NCI-H2171 (cell line): ENCODE measurements at regions not wholly inside any gene's neighbourhood (a gene's known extent, or its start where the extent isn't known, plus 50 kb on each side); places are given as distances from the start of the nearest gene placed in this dataset.
A peak's percentile ranks its signal among the peaks of the same experiment; 100 is the strongest.
"Not testable (repeated sequence)": the region's sequence is repeated elsewhere in the genome, so short reads cannot be mapped to it uniquely, and the experiment has no call there.

Source experiments
- DNase-seq: peaks from one replicate; lab custom pipeline; 2025; lab: John Stamatoyannopoulos, UW

DNA sequence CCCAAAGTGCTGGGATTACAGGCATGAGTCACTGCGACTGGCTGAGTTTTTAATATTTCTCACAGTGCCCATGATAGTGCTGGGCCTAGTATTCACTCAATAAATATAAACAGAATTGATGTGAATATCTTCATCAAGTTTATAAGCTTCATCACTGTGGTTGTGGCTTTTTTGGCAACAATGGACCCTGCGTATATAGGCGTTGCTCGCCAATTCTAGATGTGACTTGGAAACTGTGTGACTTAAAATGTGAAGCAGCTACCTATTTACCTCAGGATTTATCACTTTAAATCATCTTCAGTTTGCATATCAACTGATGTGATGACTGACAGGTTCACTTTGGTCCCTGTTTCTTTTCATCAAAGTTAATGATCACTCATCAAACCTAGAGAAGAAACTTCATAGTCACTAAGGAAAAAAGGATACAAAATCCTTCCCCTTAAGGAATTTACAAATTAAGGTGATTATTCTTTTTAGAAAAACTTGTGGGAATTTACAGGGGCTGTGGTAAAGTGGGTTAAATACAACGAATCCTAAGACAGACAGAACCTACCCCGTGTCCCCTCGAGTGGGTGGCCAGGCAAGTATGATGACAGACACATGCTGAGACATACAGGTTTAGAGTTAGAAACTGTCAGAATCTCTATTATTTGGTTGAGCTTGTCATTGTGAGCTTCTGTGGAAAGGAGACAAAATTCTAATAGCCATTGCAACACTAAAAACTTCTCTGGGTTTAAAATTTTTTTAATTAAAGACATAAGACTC lies 101.3 kb downstream of the AKAP11 start:
- no peak for DNase-seq

DNA sequence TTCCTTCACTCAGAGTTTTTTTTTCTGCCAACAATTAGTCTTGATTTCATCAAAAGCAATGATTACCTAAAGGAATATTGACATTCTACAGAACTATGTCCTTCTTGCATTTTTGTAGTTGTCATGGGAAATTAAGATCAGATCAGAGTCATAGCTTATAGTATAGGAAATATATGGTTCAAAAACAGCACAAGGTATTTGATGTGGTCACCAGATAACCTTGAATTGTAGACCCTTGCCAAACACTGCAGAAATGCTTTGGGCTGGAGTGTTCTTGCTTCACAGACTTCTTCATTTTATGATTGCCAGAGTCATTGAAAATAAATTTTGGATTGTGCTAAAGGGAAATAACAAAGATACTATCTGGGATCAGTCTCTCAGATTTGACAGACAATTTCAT lies 103.7 kb downstream of the AKAP11 start:
- DNase-seq = no peak

DNA sequence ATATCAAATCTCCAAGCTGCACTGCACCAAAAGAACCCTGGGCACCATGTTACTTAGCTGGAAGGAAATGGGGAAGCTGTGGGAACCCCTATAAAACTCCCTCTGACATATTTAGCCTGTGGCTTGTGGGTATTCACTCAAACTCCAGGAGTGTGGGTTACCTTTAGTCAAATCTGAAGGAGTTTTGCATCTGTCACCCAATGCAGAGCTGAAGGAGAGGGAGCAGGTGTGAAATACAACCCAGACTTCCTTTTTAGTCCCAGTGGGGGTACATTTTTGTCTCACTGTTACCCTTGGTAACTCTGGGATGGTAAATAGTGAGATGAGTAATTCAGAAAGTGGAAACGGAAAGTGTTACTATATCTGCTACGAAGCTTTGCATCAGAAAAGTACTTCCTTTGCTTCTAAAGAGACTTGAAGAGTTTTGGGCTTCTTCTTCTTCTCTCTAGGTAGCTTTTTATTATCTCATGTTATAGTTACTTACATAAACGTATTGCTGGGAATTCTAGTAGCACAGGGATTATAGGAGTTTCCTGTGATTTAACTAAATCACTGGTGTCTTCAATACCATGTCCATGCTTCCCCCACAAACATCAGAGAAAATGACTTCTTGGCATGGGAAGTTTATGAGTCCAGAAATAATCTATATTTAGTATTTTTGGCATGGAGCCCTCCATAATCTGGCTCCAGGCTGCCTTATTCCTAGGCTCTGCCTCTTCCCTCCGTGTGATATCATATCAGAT lies 105.9 kb downstream of the AKAP11 start:
- peak; percentile 53 for DNase-seq

DNA sequence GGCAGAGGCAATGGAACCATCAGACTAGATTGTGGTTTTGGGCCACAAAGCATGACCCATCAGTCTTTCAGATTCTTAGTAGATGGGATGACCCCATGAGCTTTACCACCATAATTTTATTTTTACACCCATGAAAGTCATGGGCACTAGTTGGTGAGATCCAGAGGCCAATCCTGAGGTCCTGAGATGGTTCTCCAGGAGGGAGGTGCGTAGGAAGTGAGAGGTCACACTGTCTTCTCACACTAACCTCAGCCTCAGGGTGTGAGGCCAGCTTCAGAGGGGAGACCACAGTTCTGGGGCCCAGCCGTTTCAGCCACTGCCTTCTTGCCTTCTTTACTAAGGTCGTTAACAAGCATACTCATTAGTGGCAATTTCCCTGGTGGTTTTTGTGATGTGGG lies 106.4 kb downstream of the AKAP11 start:
- DNase-seq = no peak

DNA sequence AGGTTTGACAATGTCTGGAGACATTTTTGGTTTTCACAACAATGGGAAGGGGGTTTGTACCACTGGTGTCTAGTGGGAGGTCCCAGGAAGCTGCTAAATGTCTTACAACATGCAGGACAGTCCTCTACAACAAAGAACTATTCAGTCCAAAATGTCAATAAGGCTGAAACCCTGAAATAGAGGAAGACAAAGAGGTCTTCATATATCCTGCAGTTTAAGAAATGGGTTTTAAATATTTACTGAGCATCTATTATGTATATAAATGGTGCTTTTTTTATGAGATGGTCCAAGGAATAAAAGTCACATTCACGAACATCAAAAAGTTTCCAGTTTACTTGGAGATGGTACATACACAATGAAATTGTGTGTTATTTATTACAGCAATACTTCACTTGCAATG lies 107.3 kb downstream of the AKAP11 start:
- DNase-seq = no peak

DNA sequence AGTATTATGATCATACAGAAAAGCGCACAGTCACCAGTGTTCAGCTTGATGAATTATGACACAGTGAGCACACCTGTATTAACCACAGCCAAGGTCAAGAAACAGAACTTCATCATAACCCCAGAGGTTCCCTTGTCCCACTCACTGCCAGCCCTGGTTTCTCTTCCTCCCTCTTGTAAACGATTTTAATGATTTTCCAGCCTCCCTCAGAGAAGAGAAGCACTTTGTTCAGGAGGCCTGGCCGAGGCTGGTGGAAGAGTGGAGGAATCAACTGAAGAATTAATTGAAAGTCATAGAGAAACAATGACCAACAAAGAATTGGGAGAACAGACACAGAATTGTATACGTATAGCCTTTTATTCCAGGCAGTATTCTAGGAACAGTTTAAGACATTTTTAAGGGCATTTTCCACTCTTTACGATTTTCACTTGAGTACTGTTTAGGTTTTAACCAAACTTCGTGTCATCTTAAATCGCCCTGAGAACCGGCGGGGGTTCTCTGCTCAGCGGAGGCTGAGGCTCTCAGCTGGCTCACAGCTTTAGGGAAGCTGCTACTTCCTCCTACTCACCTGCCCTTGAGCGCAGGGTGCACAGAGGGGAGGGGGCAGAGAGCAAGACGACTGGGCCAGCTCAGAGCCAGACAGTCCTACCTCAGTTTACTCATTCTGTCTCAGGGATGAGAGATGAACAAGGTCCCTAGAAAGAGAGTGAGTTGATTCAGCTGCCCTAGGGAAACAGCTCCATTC lies 108.6 kb downstream of the AKAP11 start:
- no peak for DNase-seq

DNA sequence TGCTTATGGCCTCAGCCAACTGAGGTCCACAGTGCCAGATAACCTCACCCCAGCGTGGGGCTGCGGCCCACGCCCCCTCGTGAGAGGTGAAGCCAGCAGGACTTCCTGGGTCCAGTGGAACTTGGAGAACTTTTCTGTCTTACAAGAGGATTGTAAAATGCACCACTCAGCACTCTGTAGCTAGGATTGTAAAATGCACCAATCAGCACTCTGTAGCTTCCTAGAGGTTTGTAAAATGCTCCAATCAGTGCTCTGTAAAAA lies 109.1 kb downstream of the AKAP11 start:
- DNase-seq = no peak

DNA sequence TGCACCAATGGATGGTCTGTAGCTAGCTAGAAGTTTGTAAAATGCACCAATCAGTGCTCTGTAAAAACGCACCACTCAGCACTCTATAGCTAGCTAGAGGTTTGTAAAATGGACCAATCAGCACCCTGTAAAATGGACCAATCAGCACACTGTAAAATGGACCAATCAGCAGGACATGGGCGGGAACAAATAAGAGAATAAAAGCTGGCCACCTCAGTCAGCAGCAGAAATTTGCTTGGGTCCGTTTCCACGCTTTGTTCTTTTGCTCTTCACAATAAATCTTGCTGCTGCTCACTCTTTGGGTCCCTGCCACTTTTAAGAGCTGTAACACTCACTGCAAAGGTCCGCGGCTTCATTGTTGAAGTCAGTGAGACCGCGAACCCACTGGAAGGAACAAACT lies 109.5 kb downstream of the AKAP11 start:
- not testable (repeated sequence) for DNase-seq

DNA sequence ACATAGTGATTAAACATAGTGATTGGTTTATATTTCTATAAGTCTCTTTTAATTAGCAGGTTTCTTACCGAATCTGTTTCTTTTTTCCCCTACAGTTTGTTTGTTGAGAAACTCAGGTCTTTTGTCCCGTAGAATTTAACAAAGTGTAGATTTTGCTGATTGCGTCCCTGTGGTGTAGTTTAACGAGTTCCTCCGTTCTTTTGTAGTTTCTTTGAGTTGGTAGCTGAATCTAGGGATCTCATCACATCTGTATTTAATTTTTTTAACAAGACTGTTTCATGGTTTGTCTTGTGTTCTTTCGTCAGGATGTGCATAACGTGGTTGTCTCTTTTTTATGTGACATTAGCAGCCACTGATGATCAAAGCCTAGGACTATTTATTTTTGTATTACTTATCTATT lies 111.1 kb downstream of the AKAP11 start:
- DNase-seq = no peak

DNA sequence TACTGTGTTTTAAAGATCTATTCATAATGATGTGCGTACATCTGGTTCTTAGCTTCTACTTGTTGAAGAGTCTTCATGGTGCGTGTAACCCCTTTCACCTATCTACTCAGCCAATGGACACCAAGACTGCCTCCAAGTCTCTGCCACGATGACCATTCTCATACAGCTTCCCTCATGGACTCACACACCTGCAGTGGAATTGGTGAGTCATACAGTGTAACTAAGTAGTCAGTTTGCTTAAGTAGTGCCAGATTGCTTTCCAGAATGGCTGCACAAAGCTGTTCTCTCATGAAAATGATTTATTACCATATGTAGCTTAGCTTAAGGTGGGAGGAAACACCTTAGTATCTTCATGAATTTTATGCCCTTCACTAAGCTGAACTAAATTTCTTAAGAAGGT lies 112.3 kb downstream of the AKAP11 start:
- DNase-seq = no peak

DNA sequence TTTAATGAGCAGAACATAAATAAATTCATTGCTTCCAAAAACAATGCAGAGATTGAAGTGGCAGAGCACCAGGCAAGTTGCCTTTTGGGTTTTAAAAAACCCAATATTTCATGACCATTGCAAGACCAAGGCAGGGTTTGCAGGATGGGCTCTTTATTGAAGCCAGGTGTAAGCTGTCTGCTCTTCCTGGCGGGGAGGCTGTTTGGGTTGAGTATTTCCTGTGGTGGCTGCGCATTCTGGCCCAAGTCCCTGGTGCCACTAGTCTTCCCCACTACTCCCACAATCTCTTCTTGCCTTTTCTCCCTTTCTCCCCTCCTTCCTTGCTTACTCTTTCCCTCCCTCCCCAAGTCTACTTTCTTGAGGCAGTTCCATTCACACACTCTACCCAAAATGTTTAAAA lies 116.4 kb downstream of the AKAP11 start:
- no peak for DNase-seq

DNA sequence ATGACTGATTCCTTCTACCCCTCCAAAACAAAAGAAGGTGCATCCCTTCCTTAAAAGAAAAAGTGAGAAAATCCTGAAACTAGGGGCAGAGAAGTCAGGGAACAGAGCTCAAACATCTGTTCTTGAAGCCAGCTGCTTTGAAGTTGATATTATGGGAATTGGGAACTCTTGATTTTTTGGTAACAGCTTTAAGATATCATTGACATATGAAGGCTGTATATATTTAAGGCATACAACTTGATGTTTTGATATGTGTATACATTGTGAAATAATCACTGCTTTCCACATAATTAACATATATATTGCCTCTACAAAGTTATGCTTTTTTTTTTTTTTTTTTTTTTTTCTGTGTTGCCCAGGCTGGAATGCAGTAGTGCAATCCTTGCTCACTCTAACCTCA lies 117.1 kb downstream of the AKAP11 start:
- no peak for DNase-seq

DNA sequence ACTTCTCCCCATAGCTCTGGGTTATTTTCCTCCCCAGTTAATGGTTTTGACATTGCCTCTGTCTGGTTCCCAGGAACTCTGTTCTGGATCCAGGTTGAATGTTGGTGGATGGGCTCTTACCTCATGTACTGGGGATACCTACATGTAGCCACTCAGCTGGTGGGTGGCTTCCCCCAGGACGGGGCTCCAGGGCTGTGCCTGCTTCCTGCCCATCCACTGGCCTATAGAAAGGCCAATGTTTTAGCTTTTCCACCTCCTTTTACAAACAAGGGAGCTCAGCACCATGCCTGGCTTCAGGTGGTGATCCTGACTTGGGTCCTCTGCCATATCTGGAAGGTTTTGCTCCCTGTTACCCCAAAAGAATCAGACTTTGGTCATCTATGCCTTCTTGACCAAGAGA lies 120.2 kb downstream of the AKAP11 start:
- DNase-seq = no peak

DNA sequence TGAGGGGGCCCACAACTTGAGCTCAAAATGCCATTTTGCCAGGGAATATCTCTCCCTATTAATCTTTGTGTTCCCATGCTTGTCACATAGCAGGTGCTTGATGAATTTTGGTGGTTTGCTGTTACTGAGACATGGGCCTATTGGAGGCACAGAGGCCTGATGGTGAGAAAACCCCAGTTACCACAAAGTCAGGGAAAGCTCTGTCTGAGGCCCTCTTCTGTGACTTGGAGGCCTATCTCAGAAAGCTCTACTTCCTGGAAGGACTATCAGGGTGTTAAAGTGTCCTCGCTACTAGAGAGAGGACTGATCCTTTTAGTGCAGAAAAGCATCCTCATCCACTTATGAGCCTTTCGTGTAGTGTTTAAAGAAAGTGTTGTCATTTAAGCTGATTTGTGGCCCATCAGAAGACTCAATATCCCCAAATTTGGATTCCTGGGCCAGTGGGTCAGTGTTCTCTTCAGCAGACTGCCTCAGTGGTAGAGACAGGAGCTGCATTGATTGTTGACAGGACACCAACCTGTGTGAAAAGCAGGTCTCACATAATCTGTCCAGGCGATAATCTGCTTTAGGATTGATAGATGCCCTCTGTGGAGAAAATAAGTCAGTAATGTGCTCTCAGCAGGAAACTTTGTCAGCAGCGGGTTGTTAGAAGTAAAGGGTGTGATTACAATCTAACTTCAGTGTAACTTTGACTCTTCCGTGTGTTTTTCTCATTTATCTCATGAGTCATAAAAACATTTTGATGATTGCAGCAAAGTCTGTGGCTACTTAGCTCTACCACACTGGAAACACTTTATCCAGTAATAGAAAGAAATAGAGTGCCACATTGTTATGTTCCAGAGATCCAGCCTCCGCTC lies 121.0 kb downstream of the AKAP11 start:
- DNase-seq = no peak

DNA sequence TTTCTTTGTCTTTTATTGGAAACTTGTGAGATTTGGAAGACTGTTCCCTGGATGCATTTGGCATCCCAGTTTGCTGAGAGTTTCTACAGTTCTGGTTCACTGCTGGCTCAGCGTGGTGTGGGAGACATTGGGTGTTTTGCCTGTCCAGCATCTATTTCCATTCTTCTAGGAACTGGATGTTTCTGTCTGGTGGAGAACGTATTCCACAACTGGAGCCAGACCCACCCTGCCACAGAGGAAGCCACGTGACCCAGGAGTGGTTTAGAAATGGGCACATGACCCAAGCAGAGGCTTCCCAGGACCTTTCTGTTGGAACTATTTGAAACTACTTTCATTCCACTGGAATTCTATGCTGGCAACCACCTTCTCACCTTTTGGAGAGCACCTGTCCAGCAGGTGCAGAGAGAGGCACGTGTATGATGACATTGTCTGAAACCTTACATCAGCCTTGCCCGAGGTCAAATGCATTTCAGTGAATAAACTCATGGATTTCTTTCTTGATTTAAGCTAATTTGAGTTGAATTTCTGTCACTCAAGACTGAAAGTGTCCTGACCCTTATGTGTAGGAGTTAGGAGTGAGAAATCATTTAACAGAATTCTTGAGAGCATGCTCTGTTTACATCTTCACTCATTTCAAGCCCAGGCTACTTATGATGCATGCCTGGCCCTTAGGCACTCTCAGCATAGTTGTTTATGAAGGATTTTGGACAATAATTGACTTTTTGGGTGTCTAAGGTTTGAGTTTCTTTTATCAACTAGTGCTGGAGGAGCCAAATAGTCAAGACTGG lies 121.8 kb downstream of the AKAP11 start:
- no peak for DNase-seq

DNA sequence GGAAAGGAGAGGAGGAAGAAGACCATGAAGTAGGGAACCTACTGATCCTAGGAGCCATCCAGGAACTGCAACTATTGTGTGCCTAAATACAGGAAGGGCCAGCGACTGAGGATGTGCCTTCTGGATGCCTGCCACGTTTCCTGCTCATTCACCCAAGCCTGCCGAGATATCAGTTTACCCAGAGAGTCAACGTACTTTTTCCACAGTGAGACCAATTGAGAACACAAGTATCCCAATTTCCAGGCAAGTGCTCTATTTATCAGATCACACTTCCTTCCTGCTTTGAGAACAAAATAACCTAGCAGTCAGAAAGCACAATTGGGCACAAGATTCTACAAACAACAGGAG lies 122.4 kb downstream of the AKAP11 start:
- no peak for DNase-seq

DNA sequence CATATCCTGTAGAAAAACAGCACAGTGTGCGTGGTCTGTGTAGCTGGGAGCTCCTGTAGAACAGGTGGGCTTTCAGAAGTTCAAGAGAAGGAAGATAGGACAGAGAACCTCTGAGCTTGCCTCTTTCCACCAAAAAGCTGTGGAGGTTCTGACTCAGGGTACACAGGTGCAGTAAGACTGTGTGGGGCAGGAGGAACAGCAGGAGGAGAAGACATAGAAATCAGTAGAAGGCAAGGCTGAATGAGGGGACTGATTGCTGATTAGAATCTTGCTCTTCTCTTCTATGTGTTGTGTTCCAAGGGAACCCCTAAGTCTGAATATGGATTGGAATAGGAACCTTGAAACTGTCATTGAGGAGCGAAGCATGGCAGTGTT lies 122.7 kb downstream of the AKAP11 start:
- no peak for DNase-seq

DNA sequence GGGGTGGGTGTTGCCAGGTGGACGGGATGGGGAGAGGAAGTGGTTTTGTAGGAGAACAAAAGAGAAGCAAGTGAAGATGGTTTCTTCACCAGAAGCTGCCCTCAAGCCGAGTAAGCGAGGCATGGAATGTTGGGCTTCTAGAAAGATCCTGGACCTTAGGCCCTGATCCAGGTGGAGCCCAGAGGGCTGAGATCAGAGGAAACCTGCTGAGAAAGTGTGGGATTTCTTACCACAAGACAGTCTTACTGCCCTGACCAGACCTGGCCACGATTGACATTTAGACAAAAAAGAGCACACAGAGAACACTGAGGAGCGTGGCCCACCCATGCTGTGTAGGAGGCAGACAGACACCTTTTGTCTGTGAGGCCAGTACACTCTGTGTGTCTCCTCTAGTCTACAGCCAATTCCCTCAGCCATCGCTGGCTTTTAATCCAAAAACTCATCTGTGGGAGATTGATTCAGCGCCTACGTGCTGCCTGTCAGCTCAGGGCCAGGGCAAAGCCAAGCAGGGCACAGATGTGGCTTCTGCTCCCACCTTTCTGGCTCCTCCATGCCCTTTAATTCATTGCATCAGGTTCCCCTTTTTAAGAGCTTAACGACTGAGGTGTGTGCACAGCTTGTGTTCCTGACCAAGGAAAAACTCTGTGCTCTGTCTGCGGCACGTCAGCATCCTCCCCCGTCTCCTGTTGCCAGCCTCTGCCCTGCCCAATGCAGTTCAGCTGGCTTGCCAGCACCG lies 123.3 kb downstream of the AKAP11 start:
- DNase-seq = no peak

DNA sequence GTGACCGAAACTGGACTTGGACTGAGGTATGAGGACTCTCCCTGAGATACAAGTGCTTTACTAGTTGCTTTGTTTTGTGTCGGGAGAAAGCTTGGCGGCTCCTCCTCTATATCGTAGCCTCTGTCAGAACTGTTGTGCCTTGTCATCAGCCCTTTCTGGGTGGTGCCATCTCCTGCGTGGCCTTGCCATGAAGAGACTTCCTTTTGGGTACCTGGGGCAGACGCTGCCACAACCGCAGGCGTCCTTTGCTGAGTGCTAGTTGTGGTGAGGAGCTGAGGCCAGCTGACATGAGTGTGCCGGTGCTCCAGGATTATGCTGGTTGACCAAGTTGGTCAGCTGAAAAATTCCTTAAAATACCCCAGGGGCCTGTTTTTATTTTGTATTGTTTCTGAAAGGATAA lies 124.5 kb downstream of the AKAP11 start:
- no peak for DNase-seq

DNA sequence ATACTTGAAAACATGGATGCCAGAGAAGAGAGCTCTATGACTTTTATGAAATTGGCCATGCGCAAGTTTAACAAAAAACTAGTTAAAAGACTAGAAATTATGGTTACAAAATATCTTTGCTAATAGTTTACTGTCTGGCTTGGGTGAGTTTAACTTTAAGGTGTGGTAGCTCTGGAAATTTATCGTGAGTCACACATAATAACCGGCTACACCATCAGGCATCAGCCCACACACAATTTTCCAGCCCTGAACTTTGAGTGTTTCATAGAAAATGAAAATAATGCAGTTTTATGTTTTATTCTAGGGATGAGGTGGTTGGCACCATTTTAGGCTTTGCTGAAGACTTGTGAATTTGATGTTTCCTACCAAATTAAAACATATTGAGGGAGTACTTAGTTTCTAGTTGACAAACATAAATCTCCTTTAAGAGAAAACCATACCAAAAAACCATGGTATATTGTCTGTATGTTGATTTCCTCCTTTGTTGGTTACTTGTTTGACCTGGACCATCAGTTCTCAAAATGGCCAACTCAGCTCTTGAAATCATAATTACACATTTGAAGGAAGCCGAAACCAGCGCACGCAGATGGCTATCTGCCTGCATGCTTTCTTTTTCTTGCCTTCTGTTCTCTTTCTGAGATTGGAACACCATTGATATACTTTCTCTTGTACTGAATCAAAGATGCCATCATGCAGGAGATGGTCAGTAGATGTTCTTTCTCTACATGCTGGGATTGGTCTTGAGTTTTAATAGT lies 125.1 kb downstream of the AKAP11 start:
- DNase-seq = no peak
